Common myeloid progenitor, CD34-positive (primary cell): ENCODE measurements at regions not wholly inside any gene's neighbourhood (a gene's known extent, or its start where the extent isn't known, plus 50 kb on each side); places are given as distances from the start of the nearest gene placed in this dataset.

ENCODE experiments used
- CTCF ChIA-PET: fragments of 350-600 bp; sonication (Branson Sonifier 250); formaldehyde crosslinking; loops from one replicate; lab custom pipeline; 2021; ENCODE audit warnings: antibody characterized with exemption; lab: Charles Lee
- POLR2A ChIA-PET: fragments of 350-600 bp; sonication (Branson Sonifier 250); formaldehyde crosslinking; loops from one replicate; lab custom pipeline; 2021; ENCODE audit warnings: antibody characterized with exemption; lab: Charles Lee
- DNase-seq, 3 donors: peaks; one replicate each; pipeline versions ENCODE4 v3.0.0 to v3.0.0-alpha.2; 2013
- H3K27ac ChIP-seq, 2 experiments: 1 replicate in 1 of 2; 2 replicates in 1 of 2; pipeline ENCODE4 v1.7.0; 2013; ENCODE audit warnings: inconsistent platforms in 2 of 2, low read length in 2 of 2, mild to moderate bottlenecking in 2 of 2, low read depth in 1 of 2, moderate library complexity in 1 of 2; ENCODE audit not compliant: severe bottlenecking in 2 of 2, insufficient read depth in 1 of 2, poor library complexity in 1 of 2
- H3K27me3 ChIP-seq, 5 experiments: replicated peaks in 2 of 5; 1 replicate in 3 of 5; 2 replicates in 2 of 5; pipeline versions ENCODE4 v1.6.1 to v1.7.0; 2013; ENCODE audit warnings: low read length in 4 of 5, mild to moderate bottlenecking in 2 of 5, moderate library complexity in 2 of 5, inconsistent platforms in 1 of 5; ENCODE audit not compliant: insufficient read depth in 5 of 5, control insufficient read depth in 4 of 5
- H3K36me3 ChIP-seq, 4 experiments: 1 replicate in 2 of 4; 2 replicates in 2 of 4; pipeline versions ENCODE4 v1.6.1 to v1.7.0; 2013; ENCODE audit warnings: low read length in 3 of 4, control low read depth in 1 of 4, mild to moderate bottlenecking in 1 of 4; ENCODE audit not compliant: control insufficient read depth in 4 of 4, insufficient read depth in 4 of 4
- H3K4me1 ChIP-seq, 4 experiments: 1 replicate in 3 of 4; 2 replicates in 1 of 4; pipeline versions ENCODE4 v1.6.1 to v1.7.1; 2013; ENCODE audit warnings: low read length in 3 of 4, mild to moderate bottlenecking in 3 of 4, control low read depth in 1 of 4, inconsistent platforms in 1 of 4, moderate library complexity in 1 of 4; ENCODE audit not compliant: control insufficient read depth in 4 of 4, insufficient read depth in 4 of 4; ENCODE audit errors: control extremely low read depth in 1 of 4
- H3K4me3 ChIP-seq, 7 experiments: 1 replicate in 4 of 7; 2 replicates in 3 of 7; pipeline versions ENCODE4 v1.5.1 to v1.7.0; 2013; ENCODE audit warnings: mild to moderate bottlenecking in 7 of 7, low read length in 6 of 7, moderate library complexity in 6 of 7, inconsistent platforms in 2 of 7, low read depth in 2 of 7, control low read depth in 1 of 7; ENCODE audit not compliant: insufficient read depth in 4 of 7, control insufficient read depth in 1 of 7; ENCODE audit errors: extremely low read depth in 1 of 7
- H3K9me3 ChIP-seq, 5 experiments: 1 replicate in 4 of 5; 2 replicates in 1 of 5; pipeline versions ENCODE4 v1.6.1 to v1.7.1; 2013; ENCODE audit warnings: low read length in 4 of 5, mild to moderate bottlenecking in 2 of 5, inconsistent platforms in 1 of 5, low read depth in 1 of 5, moderate library complexity in 1 of 5; ENCODE audit not compliant: control insufficient read depth in 4 of 5, insufficient read depth in 2 of 5; ENCODE audit errors: control extremely low read depth in 1 of 5
- WGBS: methylation state at CpG from one replicate; pipeline ENCODE4 v1.1.5; 2013; ENCODE audit not compliant: insufficient coverage; 5-methylcytosine and 5-hydroxymethylcytosine counted together

DNA sequence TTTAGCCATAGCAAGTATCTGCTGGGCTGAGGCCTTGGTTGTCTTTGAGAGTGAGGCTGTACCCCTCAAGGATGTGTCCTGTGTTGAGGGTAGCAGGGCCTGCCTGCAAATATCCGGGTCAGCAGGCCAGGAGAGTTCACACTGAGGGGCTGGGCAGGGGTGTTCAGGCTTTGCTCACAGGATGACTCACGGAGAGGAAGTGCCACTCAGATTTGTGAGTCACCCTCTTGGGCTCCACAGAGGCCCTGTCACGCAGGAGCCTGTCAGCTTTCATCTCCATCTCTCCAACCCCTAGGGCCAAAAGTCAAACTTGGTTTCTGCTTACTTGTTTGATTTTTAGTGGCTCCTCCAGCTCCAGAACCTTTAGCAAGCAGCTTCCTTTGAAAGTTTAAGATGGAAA, 211.5 kb downstream of the SEC61B start:
- Histone ChIP-seq H3K36me3 (no peaks in the 10 kb centered on the region), H3K9me3 (no peaks in the 10 kb centered on the region), H3K4me1 (peaks cover 0 to 5% (median 2%) of the 10 kb centered on the region in 4 experiments), H3K4me3 (no peak overlapping the region), H3K27ac (no peak overlapping the region), H3K27me3 (no peaks in the 10 kb centered on the region)
- 46% methylated on average over 3 of the region's 3 CpGs for WGBS
- peak; percentile 61 to 94 (median 92) for DNase-seq
- POLR2A ChIA-PET = no interaction called here
- CTCF ChIA-PET = no interaction called here

- 93% methylated on average over 2 of the region's 5 CpGs for WGBS
- H3K27ac ChIP-seq = no peak overlapping the region
- ChIA-PET POLR2A (no interaction called here), CTCF (no interaction called here)
- no peak overlapping the region for H3K4me3 ChIP-seq
- peak in 2 of 3 donors; percentile 13 to 22 for DNase-seq
- H3K9me3 ChIP-seq = peaks cover 0 to 2% (median 0%) of the 10 kb centered on the region in 5 experiments
- no peaks in the 10 kb centered on the region for H3K36me3 ChIP-seq
- H3K4me1 ChIP-seq = peaks cover 0 to 5% (median 2%) of the 10 kb centered on the region in 4 experiments
- no peaks in the 10 kb centered on the region for H3K27me3 ChIP-seq
These were observed 214.5 kb downstream of the SEC61B start for GRCh38 chr9:99436616-99437015.

- peaks cover 0 to 5% (median 2%) of the 10 kb centered on the region in 4 experiments for H3K4me1 ChIP-seq
- H3K27ac ChIP-seq = no peak overlapping the region
- H3K9me3 ChIP-seq = peaks cover 0 to 2% (median 0%) of the 10 kb centered on the region in 5 experiments
- no peaks in the 10 kb centered on the region for H3K27me3 ChIP-seq
- 100% methylated on average over 2 of the region's 3 CpGs for WGBS
- H3K36me3 ChIP-seq = no peaks in the 10 kb centered on the region
- no peak for DNase-seq
- CTCF ChIA-PET = interaction anchor here (1.0 kb wide), 1 partner anchor 145 kb away, joined by 3 read pairs; no protein-coding TSS in a partner anchor
- H3K4me3 ChIP-seq = no peak overlapping the region
- POLR2A ChIA-PET = no interaction called here
These were observed 215.1 kb downstream of the SEC61B start for GRCh38 chr9:99437145-99437544.

- POLR2A ChIA-PET = no interaction called here
- CTCF ChIA-PET = no interaction called here
- Histone ChIP-seq H3K36me3 (no peaks in the 10 kb centered on the region), H3K27ac (no peak overlapping the region), H3K9me3 (peaks cover 0 to 2% (median 0%) of the 10 kb centered on the region in 5 experiments), H3K27me3 (no peaks in the 10 kb centered on the region), H3K4me3 (no peak overlapping the region), H3K4me1 (peaks cover 0 to 2% (median under 1%) of the 10 kb centered on the region in 4 experiments)
- 100% methylated on average over 1 of the region's 2 CpGs for WGBS
- no peak for DNase-seq
These were observed 216.5 kb downstream of the SEC61B start for GRCh38 chr9:99438596-99438995.

- CTCF ChIA-PET = no interaction called here
- H3K9me3 ChIP-seq = peaks cover 0 to 2% (median 0%) of the 10 kb centered on the region in 5 experiments
- no peak overlapping the region for H3K4me3 ChIP-seq
- H3K4me1 ChIP-seq = no peaks in the 10 kb centered on the region
- H3K36me3 ChIP-seq = no peaks in the 10 kb centered on the region
- H3K27ac ChIP-seq = no peak overlapping the region
- no peak for DNase-seq
- no peaks in the 10 kb centered on the region for H3K27me3 ChIP-seq
- POLR2A ChIA-PET = no interaction called here
These were observed 219.7 kb downstream of the SEC61B start for GRCh38 chr9:99441829-99442228.

DNA sequence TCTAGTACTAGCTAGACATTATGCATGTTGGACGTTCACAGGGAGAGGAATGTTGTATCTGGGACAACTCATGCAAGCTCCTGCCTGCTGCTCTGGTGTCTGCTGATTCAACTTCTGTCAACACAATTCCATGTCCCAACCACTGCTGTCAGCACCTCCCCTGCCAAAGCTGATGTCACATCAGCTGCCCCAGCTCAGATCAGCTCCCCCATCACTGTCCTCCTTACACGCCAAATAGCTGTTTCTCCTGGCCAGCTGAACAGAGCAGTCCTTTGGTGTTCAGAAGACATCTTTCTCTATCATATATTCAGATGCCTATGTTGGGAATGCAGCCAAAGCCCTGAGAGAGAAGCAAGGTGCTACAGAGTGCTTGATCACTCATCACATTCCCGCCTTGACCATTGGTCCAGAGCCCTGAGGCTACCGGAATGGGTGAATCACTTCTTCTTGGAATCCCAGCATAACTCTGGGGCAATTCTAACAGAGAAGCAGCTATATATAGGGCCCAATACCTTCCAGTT, 223.3 kb downstream of the SEC61B start:
- H3K36me3 ChIP-seq = no peaks in the 10 kb centered on the region
- no peak overlapping the region for H3K4me3 ChIP-seq
- peaks cover 0 to 2% (median 0%) of the 10 kb centered on the region in 5 experiments for H3K9me3 ChIP-seq
- no peak overlapping the region for H3K27ac ChIP-seq
- no peak for DNase-seq
- CTCF ChIA-PET = interaction anchor here (1.2 kb wide), 1 partner anchor 14 kb away, joined by 3 read pairs; no protein-coding TSS in a partner anchor
- H3K4me1 ChIP-seq = no peaks in the 10 kb centered on the region
- no peaks in the 10 kb centered on the region for H3K27me3 ChIP-seq
- 94% methylated on average over 3 of the region's 4 CpGs for WGBS
- POLR2A ChIA-PET = no interaction called here

- H3K27me3 ChIP-seq = no peaks in the 10 kb centered on the region
- no peaks in the 10 kb centered on the region for H3K36me3 ChIP-seq
- ChIA-PET POLR2A (no interaction called here), CTCF (no interaction called here)
- no peak for DNase-seq
- H3K4me1 ChIP-seq = no peaks in the 10 kb centered on the region
- peaks cover 0 to 2% (median 0%) of the 10 kb centered on the region in 5 experiments for H3K9me3 ChIP-seq
- H3K4me3 ChIP-seq = no peak overlapping the region
- WGBS = 100% methylated on average over 4 of the region's 4 CpGs
- H3K27ac ChIP-seq = no peak overlapping the region
These were observed 223.8 kb downstream of the SEC61B start for GRCh38 chr9:99445920-99446319.
